HepG2 (cell line): ENCODE measurements at regions not wholly inside any gene's neighbourhood (a gene's known extent, or its start where the extent isn't known, plus 50 kb on each side); places are given as distances from the start of the nearest gene placed in this dataset.

ENCODE experiments used
- BRCA1 ChIP-seq: sonication (generic); formaldehyde crosslinking; IDR thresholded peaks from 2 replicates; pipeline ENCODE4 v1.4.0; 2020; ENCODE audit warnings: missing genetic modification reagents
- MYNN ChIP-seq: sonication (generic); formaldehyde crosslinking; IDR thresholded peaks from 2 replicates; pipeline ENCODE4 v1.4.0; 2020; ENCODE audit warnings: mild to moderate bottlenecking, low read depth, missing genetic modification reagents
- RFX5 ChIP-seq: IDR thresholded peaks from 2 replicates; pipeline ENCODE4 v1.6.1; 2011; ENCODE audit warnings: low read depth, low read length, improper control_type of control experiment
- SRF ChIP-seq: IDR thresholded peaks from 2 replicates; pipeline ENCODE4 v1.6.1; 2011; ENCODE audit warnings: mild to moderate bottlenecking, low read depth, low read length, moderate library complexity
- ZBTB1 ChIP-seq: sonication (generic); formaldehyde crosslinking; IDR thresholded peaks from 2 replicates; pipeline ENCODE4 v1.4.0; 2020; ENCODE audit warnings: missing genetic modification reagents, borderline replicate concordance
- TF ChIP-seq, protein P1 (sequence below): IDR thresholded peaks from 2 replicates; pipeline ENCODE4 v1.6.1; 2016; ENCODE audit warnings: low read depth, missing genetic modification reagents, missing compliant biosample characterization

- TF ChIP-seq RFX5, result no peak
- TF ChIP-seq BRCA1, result no peak
- TF ChIP-seq ZBTB1 (CRISPR knock-in tag), result no peak
- TF ChIP-seq, protein P1, sequence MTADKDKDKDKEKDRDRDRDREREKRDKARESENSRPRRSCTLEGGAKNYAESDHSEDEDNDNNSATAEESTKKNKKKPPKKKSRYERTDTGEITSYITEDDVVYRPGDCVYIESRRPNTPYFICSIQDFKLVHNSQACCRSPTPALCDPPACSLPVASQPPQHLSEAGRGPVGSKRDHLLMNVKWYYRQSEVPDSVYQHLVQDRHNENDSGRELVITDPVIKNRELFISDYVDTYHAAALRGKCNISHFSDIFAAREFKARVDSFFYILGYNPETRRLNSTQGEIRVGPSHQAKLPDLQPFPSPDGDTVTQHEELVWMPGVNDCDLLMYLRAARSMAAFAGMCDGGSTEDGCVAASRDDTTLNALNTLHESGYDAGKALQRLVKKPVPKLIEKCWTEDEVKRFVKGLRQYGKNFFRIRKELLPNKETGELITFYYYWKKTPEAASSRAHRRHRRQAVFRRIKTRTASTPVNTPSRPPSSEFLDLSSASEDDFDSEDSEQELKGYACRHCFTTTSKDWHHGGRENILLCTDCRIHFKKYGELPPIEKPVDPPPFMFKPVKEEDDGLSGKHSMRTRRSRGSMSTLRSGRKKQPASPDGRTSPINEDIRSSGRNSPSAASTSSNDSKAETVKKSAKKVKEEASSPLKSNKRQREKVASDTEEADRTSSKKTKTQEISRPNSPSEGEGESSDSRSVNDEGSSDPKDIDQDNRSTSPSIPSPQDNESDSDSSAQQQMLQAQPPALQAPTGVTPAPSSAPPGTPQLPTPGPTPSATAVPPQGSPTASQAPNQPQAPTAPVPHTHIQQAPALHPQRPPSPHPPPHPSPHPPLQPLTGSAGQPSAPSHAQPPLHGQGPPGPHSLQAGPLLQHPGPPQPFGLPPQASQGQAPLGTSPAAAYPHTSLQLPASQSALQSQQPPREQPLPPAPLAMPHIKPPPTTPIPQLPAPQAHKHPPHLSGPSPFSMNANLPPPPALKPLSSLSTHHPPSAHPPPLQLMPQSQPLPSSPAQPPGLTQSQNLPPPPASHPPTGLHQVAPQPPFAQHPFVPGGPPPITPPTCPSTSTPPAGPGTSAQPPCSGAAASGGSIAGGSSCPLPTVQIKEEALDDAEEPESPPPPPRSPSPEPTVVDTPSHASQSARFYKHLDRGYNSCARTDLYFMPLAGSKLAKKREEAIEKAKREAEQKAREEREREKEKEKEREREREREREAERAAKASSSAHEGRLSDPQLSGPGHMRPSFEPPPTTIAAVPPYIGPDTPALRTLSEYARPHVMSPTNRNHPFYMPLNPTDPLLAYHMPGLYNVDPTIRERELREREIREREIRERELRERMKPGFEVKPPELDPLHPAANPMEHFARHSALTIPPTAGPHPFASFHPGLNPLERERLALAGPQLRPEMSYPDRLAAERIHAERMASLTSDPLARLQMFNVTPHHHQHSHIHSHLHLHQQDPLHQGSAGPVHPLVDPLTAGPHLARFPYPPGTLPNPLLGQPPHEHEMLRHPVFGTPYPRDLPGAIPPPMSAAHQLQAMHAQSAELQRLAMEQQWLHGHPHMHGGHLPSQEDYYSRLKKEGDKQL, result no peak
- no peak for TF ChIP-seq SRF
- TF ChIP-seq MYNN (CRISPR knock-in tag), result no peak
Observed at GRCh38 chr7:67406976-67407375, 410.3 kb downstream of the TYW1 start.
